Body of pancreas (tissue), 4 donors: ENCODE measurements at regions not wholly inside any gene's neighbourhood (a gene's known extent, or its start where the extent isn't known, plus 50 kb on each side); places are given as distances from the start of the nearest gene placed in this dataset.

Experiments used
- ATAC-seq: fragments of 150-250 bp; one replicate; pipeline ENCODE4 v1.9.1; 2016
- DNase-seq, 4 donors: peaks; one replicate each; pipeline ENCODE4 v3.0.0-alpha.2; 2019
- H3K27ac ChIP-seq, 4 donors: fragments of 200-600 bp; sonication (generic); 1 replicate in 3 of 4; 2 replicates in 1 of 4; pipeline versions ENCODE4 v1.5.1 to v1.6.1; 2016 to 2019; ENCODE audit warnings: mild to moderate bottlenecking in 1 of 4, mixed read lengths in 1 of 4, moderate library complexity in 1 of 4
- H3K27me3 ChIP-seq, 2 donors: fragments of 200-600 bp; sonication (generic); one replicate each; pipeline ENCODE4 v1.6.0; 2016; ENCODE audit warnings: mild to moderate bottlenecking in 1 of 2
- H3K36me3 ChIP-seq, 2 donors: fragments of 200-600 bp; sonication (generic); replicated peaks in 1 of 2; 2 replicates each; pipeline ENCODE4 v1.5.1; 2016; ENCODE audit warnings: low read depth in 2 of 2; ENCODE audit not compliant: insufficient read depth in 1 of 2
- H3K4me1 ChIP-seq: fragments of 200-600 bp; sonication (generic); one replicate; pipeline ENCODE4 v1.6.0; 2016
- H3K4me3 ChIP-seq, 2 donors: fragments of 200-600 bp; sonication (generic); 1 replicate in 1 of 2; 2 replicates in 1 of 2; pipeline ENCODE4 v1.5.1; 2016 to 2019
- H3K9me3 ChIP-seq, 3 donors: fragments of 200-600 bp; sonication (generic); 1 replicate in 2 of 3; 2 replicates in 1 of 3; pipeline ENCODE4 v1.5.1; 2016
- CTCF ChIP-seq, 7 experiments: fragments of 450-650 bp in 4 of 7; fragments of 200-600 bp in 3 of 7; sonication (generic) in 3 of 7; IDR thresholded peaks; one replicate each; pipeline ENCODE4 v1.5.1; 2016 to 2019; ENCODE audit warnings: antibody characterized with exemption in 7 of 7
- POLR2A ChIP-seq, 3 donors: fragments of 450-650 bp; IDR thresholded peaks; one replicate each; pipeline ENCODE4 v1.6.1; 2016; ENCODE audit warnings: antibody characterized with exemption in 3 of 3, mild to moderate bottlenecking in 2 of 3
- WGBS, 2 donors: methylation state at CpG; one replicate each; pipeline ENCODE4 v1.1.5; 2017; 5-methylcytosine and 5-hydroxymethylcytosine counted together
- intact Hi-C: fragments of 100-400 bp; cut with DNase I; formaldehyde crosslinking; loops from one replicate; pipeline ENCODE4 v1.15.1; 2023

- Histone ChIP-seq H3K4me3 (no peak overlapping the region), H3K36me3 (no peaks in the 10 kb centered on the region), H3K4me1 (no peaks in the 10 kb centered on the region), H3K9me3 (peaks cover 0 to 3% (median 0%) of the 10 kb centered on the region in 3 donors), H3K27ac (no peak overlapping the region), H3K27me3 (no peaks in the 10 kb centered on the region)
- ATAC-seq (no peak), DNase-seq (no peak)
- TF ChIP-seq CTCF (IDR thresholded peaks at IDR 0.05): no peak
- no peak for TF ChIP-seq POLR2A (IDR thresholded peaks at IDR 0.05)
- 78 to 79% methylated on average over 3 to 5 of the region's 5 CpGs for WGBS, 2 donors
- intact Hi-C loops: no loop called here
These were observed 84.4 kb upstream of the SYT6 start for GRCh38 chr1:114238053-114238452.

- TF ChIP-seq CTCF (IDR thresholded peaks at IDR 0.05): no peak
- no peak for TF ChIP-seq POLR2A (IDR thresholded peaks at IDR 0.05)
- intact Hi-C loops: no loop called here
- Histone ChIP-seq H3K9me3 (no peaks in the 10 kb centered on the region), H3K4me1 (no peaks in the 10 kb centered on the region), H3K27me3 (no peaks in the 10 kb centered on the region), H3K4me3 (no peak overlapping the region), H3K27ac (no peak overlapping the region), H3K36me3 (no peaks in the 10 kb centered on the region)
- DNase-seq (no peak), ATAC-seq (no peak)
- 60 to 66% methylated on average over 7 of the region's 7 CpGs for WGBS, 2 donors
These were observed 82.8 kb upstream of the SYT6 start for GRCh38 chr1:114236517-114236916.

- H3K4me1 ChIP-seq: no peaks in the 10 kb centered on the region
- DNase-seq: no peak
- H3K27me3 ChIP-seq: no peaks in the 10 kb centered on the region
- TF ChIP-seq POLR2A (IDR thresholded peaks at IDR 0.05) (no peak), CTCF (IDR thresholded peaks at IDR 0.05) (no peak)
- H3K9me3 ChIP-seq: no peaks in the 10 kb centered on the region
- no peak overlapping the region for H3K27ac ChIP-seq
- H3K4me3 ChIP-seq: no peak overlapping the region
- intact Hi-C loops: no loop called here
- H3K36me3 ChIP-seq: no peaks in the 10 kb centered on the region
- no peak for ATAC-seq
- 10 to 32% methylated on average over 4 of the region's 4 CpGs for WGBS, 2 donors
These were observed 82.3 kb upstream of the SYT6 start for GRCh38 chr1:114235960-114236359.

GRCh38 chr1:114235281-114235680 lies 81.6 kb upstream of the SYT6 start:
- no peak overlapping the region for H3K4me3 ChIP-seq
- ATAC-seq (no peak), DNase-seq (no peak)
- no peaks in the 10 kb centered on the region for H3K27me3 ChIP-seq
- no peaks in the 10 kb centered on the region for H3K4me1 ChIP-seq
- intact Hi-C loops: no loop called here
- TF ChIP-seq POLR2A (IDR thresholded peaks at IDR 0.05): no peak
- TF ChIP-seq CTCF (IDR thresholded peaks at IDR 0.05): no peak
- H3K9me3 ChIP-seq: no peaks in the 10 kb centered on the region
- no peaks in the 10 kb centered on the region for H3K36me3 ChIP-seq
- 56 to 68% methylated on average over 3 of the region's 3 CpGs for WGBS, 2 donors
- H3K27ac ChIP-seq: no peak overlapping the region

- H3K9me3 ChIP-seq: no peaks in the 10 kb centered on the region
- H3K4me1 ChIP-seq: no peaks in the 10 kb centered on the region
- TF ChIP-seq CTCF (IDR thresholded peaks at IDR 0.05) (no peak), POLR2A (IDR thresholded peaks at IDR 0.05) (no peak)
- intact Hi-C loops: no loop called here
- ATAC-seq (no peak), DNase-seq (peak in 1 of 4 donors; percentile 20)
- H3K27me3 ChIP-seq: no peaks in the 10 kb centered on the region
- no peak overlapping the region for H3K4me3 ChIP-seq
- no peak overlapping the region for H3K27ac ChIP-seq
- H3K36me3 ChIP-seq: no peaks in the 10 kb centered on the region
- 73 to 89% methylated on average over 3 of the region's 3 CpGs for WGBS, 2 donors
These were observed 80.9 kb upstream of the SYT6 start for GRCh38 chr1:114234408-114235124.
